ENCODE measurements at regions not wholly inside any gene's neighbourhood (a gene's known extent, or its start where the extent isn't known, plus 50 kb on each side); places are given as distances from the start of the nearest gene placed in this dataset.

DNA sequence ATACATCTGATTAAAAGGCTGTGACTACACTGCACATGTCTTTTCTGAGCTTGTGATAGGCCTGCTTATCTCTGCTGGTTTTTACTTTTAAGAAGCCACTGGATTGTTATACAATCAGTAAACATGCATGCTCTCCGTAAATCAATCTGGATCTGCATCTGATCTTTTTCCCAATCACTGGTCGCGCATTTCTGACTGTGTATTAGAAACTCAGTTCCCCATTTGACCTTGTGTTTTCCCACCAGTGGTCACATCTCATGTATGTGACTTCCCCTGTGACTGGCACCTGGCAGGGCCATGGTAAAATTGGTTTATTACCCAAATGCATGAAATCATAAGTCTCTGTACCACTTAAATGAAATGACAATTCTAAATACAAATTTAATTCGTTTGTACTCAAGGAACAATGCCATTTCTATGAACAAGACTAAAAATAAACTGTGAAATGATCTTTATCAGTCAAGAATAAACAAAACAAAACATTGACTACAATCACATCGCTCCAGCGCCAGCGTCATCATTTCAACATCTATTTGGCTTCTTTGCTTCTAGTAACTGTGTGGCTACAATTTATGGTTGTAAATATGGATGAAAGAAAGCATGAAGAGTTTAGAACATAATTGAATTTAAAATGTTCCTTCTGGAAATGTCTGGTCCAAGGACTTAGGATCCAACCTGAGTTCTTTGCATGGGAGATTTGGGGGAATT lies 396.6 kb upstream of the TRIB2 start:
- Histone ChIP-seq H3K9me2 (replicated peaks; ENCODE audit: control insufficient read depth, low read length) (no peaks in the 10 kb centered on the region), H3K4me1 (ENCODE audit: control insufficient read depth, low read length) (no peaks in the 10 kb centered on the region), H3K27ac (ENCODE audit: low read depth, low read length) (no peak overlapping the region), H3K36me3 (ENCODE audit: control insufficient read depth, low read length) (no peaks in the 10 kb centered on the region), H3F3A (ENCODE audit: control insufficient read depth, insufficient read depth) (no peaks in the 10 kb centered on the region), H3K9me3 (ENCODE audit: control insufficient read depth, insufficient read depth, low read length) (no peaks in the 10 kb centered on the region), H3K79me2 (ENCODE audit: control insufficient read depth, low read length) (no peaks in the 10 kb centered on the region), H3K4me2 (ENCODE audit: low read length) (no peak overlapping the region), H3K27me3 (ENCODE audit: control insufficient read depth, low read length) (no peaks in the 10 kb centered on the region), H3K4me3 (ENCODE audit: low read length) (no peak overlapping the region), H4K20me1 (ENCODE audit: control insufficient read depth, insufficient read depth, low read depth, low read length) (no peaks in the 10 kb centered on the region)
- TF ChIP-seq, protein P1, sequence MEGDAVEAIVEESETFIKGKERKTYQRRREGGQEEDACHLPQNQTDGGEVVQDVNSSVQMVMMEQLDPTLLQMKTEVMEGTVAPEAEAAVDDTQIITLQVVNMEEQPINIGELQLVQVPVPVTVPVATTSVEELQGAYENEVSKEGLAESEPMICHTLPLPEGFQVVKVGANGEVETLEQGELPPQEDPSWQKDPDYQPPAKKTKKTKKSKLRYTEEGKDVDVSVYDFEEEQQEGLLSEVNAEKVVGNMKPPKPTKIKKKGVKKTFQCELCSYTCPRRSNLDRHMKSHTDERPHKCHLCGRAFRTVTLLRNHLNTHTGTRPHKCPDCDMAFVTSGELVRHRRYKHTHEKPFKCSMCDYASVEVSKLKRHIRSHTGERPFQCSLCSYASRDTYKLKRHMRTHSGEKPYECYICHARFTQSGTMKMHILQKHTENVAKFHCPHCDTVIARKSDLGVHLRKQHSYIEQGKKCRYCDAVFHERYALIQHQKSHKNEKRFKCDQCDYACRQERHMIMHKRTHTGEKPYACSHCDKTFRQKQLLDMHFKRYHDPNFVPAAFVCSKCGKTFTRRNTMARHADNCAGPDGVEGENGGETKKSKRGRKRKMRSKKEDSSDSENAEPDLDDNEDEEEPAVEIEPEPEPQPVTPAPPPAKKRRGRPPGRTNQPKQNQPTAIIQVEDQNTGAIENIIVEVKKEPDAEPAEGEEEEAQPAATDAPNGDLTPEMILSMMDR (IDR thresholded peaks at IDR 0.05; ENCODE audit: low read depth, low read length, poor library complexity, severe bottlenecking), result no peak
- no peak for TF ChIP-seq EZH2phosphoT487 (IDR thresholded peaks at IDR 0.05; ENCODE audit: borderline replicate concordance, low read length)

DNA sequence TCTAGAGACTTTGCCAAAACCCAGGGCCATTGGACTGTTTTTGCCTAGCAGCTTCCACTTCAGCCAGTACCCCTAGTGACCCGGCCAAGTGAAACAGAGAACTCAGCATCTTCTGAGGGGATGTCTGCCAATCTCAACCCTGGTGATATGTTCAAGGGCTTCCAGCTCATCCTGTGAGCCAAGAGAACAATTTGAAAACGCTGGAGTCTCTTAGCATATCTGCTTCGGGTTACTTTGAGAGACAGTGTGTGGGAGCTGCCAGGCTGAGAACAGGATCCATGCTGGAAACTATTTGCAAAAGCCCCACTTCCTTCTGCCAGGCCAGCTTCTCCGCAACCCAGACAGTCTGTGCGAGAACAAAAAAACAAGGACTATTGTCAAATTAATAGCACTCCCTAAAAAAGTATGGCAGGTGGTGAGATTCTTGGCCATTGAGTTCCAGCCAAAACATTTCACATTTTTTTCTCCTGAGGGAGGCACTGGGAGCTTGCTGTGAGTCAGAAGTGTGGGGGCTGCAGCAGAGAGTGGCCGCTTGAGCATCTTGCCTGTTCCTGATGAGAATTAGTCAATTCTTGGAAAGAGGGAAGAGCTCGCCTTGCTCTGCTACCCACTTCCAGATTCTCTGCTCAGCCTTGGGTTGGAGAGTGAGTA lies 395.6 kb upstream of the TRIB2 start:
- no peaks in the 10 kb centered on the region for H3K79me2 ChIP-seq (ENCODE audit: control insufficient read depth, low read length)
- H3K27me3 ChIP-seq (ENCODE audit: control insufficient read depth, low read length), result no peaks in the 10 kb centered on the region
- H3K4me3 ChIP-seq (ENCODE audit: low read length), result no peak overlapping the region
- no peaks in the 10 kb centered on the region for H3K4me1 ChIP-seq (ENCODE audit: control insufficient read depth, low read length)
- no peaks in the 10 kb centered on the region for H4K20me1 ChIP-seq (ENCODE audit: control insufficient read depth, insufficient read depth, low read depth, low read length)
- H3F3A ChIP-seq (ENCODE audit: control insufficient read depth, insufficient read depth), result no peaks in the 10 kb centered on the region
- H3K4me2 ChIP-seq (ENCODE audit: low read length), result no peak overlapping the region
- H3K9me3 ChIP-seq (ENCODE audit: control insufficient read depth, insufficient read depth, low read length), result no peaks in the 10 kb centered on the region
- H3K36me3 ChIP-seq (ENCODE audit: control insufficient read depth, low read length), result no peaks in the 10 kb centered on the region
- TF ChIP-seq EZH2phosphoT487 (IDR thresholded peaks at IDR 0.05; ENCODE audit: borderline replicate concordance, low read length), result no peak
- TF ChIP-seq, protein P1 (IDR thresholded peaks at IDR 0.05; ENCODE audit: low read depth, low read length, poor library complexity, severe bottlenecking), result no peak
- H3K9me2 ChIP-seq (replicated peaks; ENCODE audit: control insufficient read depth, low read length), result no peaks in the 10 kb centered on the region
- no peak overlapping the region for H3K27ac ChIP-seq (ENCODE audit: low read depth, low read length)

DNA sequence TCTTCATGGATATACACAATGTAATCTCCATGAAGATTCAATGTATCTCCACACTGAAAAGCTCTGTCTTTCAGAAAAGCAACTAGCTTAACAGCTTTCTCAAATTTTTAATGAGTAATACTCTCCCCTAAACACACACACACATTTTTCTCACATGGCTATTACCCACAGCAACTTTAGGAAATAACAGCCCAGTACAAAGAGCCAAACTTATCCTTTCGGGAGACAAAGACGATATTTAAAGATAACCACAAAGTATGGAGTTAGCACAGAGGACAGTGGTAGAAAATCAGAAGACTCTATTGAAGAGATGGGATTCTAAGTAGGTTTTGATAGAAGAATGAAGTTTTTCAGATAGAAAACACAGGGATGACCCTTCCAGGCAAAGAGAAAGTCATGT lies 394.9 kb upstream of the TRIB2 start:
- Histone ChIP-seq H4K20me1 (ENCODE audit: control insufficient read depth, insufficient read depth, low read depth, low read length) (no peaks in the 10 kb centered on the region), H3K4me1 (ENCODE audit: control insufficient read depth, low read length) (no peaks in the 10 kb centered on the region), H3K4me2 (ENCODE audit: low read length) (no peak overlapping the region), H3K27ac (ENCODE audit: low read depth, low read length) (no peak overlapping the region), H3K27me3 (ENCODE audit: control insufficient read depth, low read length) (no peaks in the 10 kb centered on the region), H3K4me3 (ENCODE audit: low read length) (no peak overlapping the region), H3K9me2 (replicated peaks; ENCODE audit: control insufficient read depth, low read length) (no peaks in the 10 kb centered on the region), H3K9me3 (ENCODE audit: control insufficient read depth, insufficient read depth, low read length) (no peaks in the 10 kb centered on the region), H3K36me3 (ENCODE audit: control insufficient read depth, low read length) (no peaks in the 10 kb centered on the region), H3K79me2 (ENCODE audit: control insufficient read depth, low read length) (no peaks in the 10 kb centered on the region), H3F3A (ENCODE audit: control insufficient read depth, insufficient read depth) (no peaks in the 10 kb centered on the region)
- TF ChIP-seq, protein P1 (IDR thresholded peaks at IDR 0.05; ENCODE audit: low read depth, low read length, poor library complexity, severe bottlenecking), result no peak
